Stimulated activated effector memory CD8-positive, alpha-beta T cell treated with anti-CD3 and anti-CD28 coated beads, Interleukin-12 subunit alpha, Interleukin-12 subunit beta, amount 100 ng/mL, for 72 hours (primary cell): ENCODE measurements at regions not wholly inside any gene's neighbourhood (a gene's known extent, or its start where the extent isn't known, plus 50 kb on each side); places are given as distances from the start of the nearest gene placed in this dataset.

Experiments used
- ATAC-seq: fragments of 150-1000 bp; cut with Tn5 transposase; 2 replicates; pipeline ENCODE4 v1.10.0; 2021
- DNase-seq, 2 donors: peaks; one replicate each; pipeline ENCODE4 v3.0.0; 2021 to 2022; ENCODE audit warnings: low spot score in 2 of 2
- H3K27ac Mint-ChIP-seq: one replicate; pipeline ENCODE4 v1.8.0; 2022; ENCODE audit warnings: mild to moderate bottlenecking, mixed read lengths
- H3K36me3 Mint-ChIP-seq: one replicate; pipeline ENCODE4 v1.8.0; 2022; ENCODE audit warnings: mild to moderate bottlenecking, mixed read lengths
- H3K4me1 Mint-ChIP-seq: one replicate; pipeline ENCODE4 v1.8.0; 2022; ENCODE audit warnings: mixed read lengths
- H3K4me3 Mint-ChIP-seq: one replicate; pipeline ENCODE4 v1.8.0; 2022; ENCODE audit warnings: mild to moderate bottlenecking, mixed read lengths
- H3K9me3 Mint-ChIP-seq: one replicate; pipeline ENCODE4 v1.8.0; 2022; ENCODE audit warnings: mixed read lengths

- no peaks in the 10 kb centered on the region for H3K9me3 Mint-ChIP-seq
- no peak for ATAC-seq
- no peaks in the 10 kb centered on the region for H3K36me3 Mint-ChIP-seq
- no peaks in the 10 kb centered on the region for H3K4me1 Mint-ChIP-seq
- no peak for DNase-seq
- no peak overlapping the region for H3K27ac Mint-ChIP-seq
- no peak overlapping the region for H3K4me3 Mint-ChIP-seq
These were observed 115.0 kb downstream of the UBE2U start for GRCh38 chr1:64318428-64318827.

DNA sequence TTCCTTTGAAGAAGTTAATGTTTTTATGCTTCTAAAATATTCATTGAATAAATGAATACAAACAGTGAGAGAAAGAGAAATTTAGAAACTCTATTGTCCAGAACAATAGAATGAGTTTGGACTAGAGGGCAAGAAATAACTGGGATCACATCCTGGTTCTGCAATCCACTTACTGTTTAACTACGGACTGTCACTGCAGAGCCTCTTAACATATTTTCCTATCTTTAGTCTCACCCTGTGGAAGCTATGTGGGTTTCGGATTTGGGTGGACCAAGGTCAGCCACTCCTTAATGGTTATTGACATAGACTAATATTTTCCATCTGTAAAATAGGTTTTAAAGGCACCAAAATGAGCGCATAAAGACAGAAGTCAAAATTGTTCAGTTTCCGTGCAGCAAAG is 116.6 kb downstream of the UBE2U start:
- Mint-ChIP-seq H3K4me1 (no peaks in the 10 kb centered on the region), H3K9me3 (no peaks in the 10 kb centered on the region), H3K36me3 (no peaks in the 10 kb centered on the region), H3K27ac (no peak overlapping the region), H3K4me3 (no peak overlapping the region)
- ATAC-seq, result no peak
- DNase-seq, result no peak

GRCh38 chr1:64320470-64320869 is 117.0 kb downstream of the UBE2U start:
- no peak for ATAC-seq
- DNase-seq, result no peak
- Mint-ChIP-seq H3K9me3 (no peaks in the 10 kb centered on the region), H3K4me1 (no peaks in the 10 kb centered on the region), H3K27ac (no peak overlapping the region), H3K4me3 (no peak overlapping the region), H3K36me3 (no peaks in the 10 kb centered on the region)

DNA sequence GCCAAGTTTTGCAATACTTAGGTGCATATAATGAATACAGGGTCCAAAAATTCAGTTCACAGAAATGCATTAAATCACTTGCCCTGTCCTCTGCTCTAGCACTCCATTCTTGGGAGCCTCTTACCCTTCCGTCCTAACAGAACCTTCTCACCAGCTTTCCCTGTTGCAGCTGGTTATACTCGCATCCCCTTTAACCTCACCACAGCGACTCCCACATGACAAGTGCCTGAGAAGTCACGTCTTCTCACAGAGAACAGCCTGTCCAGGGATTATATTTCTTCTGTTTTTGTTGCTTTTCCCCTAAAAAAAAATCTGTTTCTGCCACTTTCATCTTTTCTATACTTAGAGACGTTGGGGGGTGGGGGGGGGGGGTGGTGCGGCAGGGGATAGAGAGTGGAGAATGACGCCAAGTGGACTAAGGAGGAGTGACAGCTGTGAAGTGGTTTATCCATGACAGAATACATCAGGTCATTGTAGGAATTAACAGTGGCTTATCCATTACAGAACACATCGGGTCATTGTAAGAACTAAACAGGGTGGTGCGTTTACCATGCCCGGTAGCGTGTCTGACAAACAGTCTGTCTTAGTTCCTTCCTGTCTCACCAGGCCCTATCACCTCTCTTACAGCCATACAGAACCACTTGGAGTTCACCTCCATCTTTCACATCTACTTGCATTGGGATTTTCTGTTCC is 117.6 kb downstream of the UBE2U start:
- DNase-seq (no peak), ATAC-seq (no peak)
- no peak overlapping the region for H3K27ac Mint-ChIP-seq
- H3K9me3 Mint-ChIP-seq, result no peaks in the 10 kb centered on the region
- H3K4me1 Mint-ChIP-seq, result no peaks in the 10 kb centered on the region
- no peaks in the 10 kb centered on the region for H3K36me3 Mint-ChIP-seq
- no peak overlapping the region for H3K4me3 Mint-ChIP-seq

DNA sequence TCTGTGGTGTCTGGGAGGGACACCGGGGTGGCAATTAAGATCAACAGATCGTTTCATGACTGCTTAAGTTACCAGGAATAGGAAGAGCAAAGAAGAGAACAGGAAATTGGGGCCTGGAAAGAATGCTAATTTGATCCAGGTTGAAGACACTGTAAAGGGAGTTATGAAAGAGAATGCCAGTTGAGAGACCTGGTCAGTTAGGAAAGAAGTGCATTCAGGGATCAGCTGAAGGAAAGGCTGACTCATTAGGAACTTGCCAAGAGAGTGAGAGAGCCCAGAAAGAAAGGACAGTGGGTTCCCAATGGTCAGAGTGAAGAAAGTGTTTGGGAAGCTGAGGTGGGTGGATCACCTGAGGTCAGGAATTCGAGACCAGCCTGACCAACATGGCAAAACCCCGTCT is 119.6 kb downstream of the UBE2U start:
- no peak overlapping the region for H3K27ac Mint-ChIP-seq
- H3K4me3 Mint-ChIP-seq, result no peak overlapping the region
- no peaks in the 10 kb centered on the region for H3K9me3 Mint-ChIP-seq
- no peaks in the 10 kb centered on the region for H3K4me1 Mint-ChIP-seq
- DNase-seq (no peak), ATAC-seq (no peak)
- H3K36me3 Mint-ChIP-seq, result no peaks in the 10 kb centered on the region

- Mint-ChIP-seq H3K9me3 (no peaks in the 10 kb centered on the region), H3K36me3 (no peaks in the 10 kb centered on the region), H3K27ac (no peak overlapping the region), H3K4me3 (no peak overlapping the region), H3K4me1 (no peaks in the 10 kb centered on the region)
- DNase-seq (no peak), ATAC-seq (no peak)
These were observed 120.5 kb downstream of the UBE2U start for GRCh38 chr1:64323882-64324281.

DNA sequence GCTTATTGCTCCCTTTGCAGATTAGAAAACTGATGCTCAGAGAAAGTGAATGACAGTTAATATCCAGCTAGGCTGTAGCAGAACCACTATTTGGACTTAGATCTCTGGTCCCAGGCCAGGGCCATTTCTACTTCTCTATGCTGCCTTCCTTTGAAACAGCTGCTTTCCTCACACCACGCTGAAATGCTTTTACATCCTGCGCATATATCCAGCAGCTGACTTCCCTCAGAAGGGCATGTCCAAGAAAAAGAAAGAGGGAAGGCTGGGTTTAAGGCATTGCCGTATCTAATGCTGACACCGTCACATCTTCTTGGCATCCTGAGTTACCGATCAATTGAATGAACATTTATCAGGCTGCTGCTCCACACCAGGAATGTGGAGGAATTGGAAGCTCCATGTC is 122.4 kb downstream of the UBE2U start:
- ATAC-seq (no peak), DNase-seq (no peak)
- no peak overlapping the region for H3K4me3 Mint-ChIP-seq
- H3K9me3 Mint-ChIP-seq, result no peaks in the 10 kb centered on the region
- H3K27ac Mint-ChIP-seq, result no peak overlapping the region
- H3K36me3 Mint-ChIP-seq, result no peaks in the 10 kb centered on the region
- H3K4me1 Mint-ChIP-seq, result no peaks in the 10 kb centered on the region

DNA sequence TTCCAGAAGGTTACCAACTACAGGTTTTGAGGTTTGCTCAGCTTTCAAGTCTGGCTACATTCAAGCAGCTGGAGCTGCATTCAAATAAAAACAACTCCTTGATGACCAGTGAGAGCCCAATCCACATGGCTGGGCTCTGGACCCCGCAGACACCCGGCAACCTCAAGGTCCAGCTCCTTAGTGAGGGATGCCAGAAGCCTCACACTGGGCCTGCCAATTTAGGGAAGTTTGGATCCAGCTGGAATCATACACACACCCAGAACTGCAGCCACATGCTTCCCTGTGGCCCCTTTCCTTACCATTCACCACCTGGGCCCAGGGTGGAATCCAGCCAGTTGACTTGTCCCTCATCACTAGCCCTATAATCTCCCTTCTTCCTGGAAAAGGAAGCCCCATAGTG is 123.7 kb downstream of the UBE2U start:
- Mint-ChIP-seq H3K4me1 (no peaks in the 10 kb centered on the region), H3K36me3 (no peaks in the 10 kb centered on the region), H3K27ac (no peak overlapping the region), H3K4me3 (no peak overlapping the region), H3K9me3 (no peaks in the 10 kb centered on the region)
- no peak for ATAC-seq
- DNase-seq, result no peak

DNA sequence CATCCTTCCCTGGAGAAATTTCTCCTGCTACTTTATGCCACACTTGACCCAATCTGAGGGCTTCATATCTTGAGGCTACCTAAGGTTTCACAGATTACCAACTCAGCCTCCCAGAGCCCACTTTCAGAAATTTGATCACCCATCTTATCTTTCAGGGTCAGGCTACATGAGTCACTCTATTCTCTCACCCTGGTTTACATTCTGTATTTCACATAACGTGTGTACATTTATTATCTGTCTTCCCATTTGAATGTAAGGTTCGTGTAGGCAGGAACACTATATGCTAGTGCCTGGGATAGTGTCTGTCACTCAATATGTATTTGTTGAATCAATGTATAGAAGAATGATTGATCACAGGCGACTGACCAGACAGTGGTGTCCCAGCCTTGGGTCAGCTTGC is 124.8 kb downstream of the UBE2U start:
- Mint-ChIP-seq H3K4me1 (no peaks in the 10 kb centered on the region), H3K9me3 (no peaks in the 10 kb centered on the region), H3K27ac (no peak overlapping the region), H3K36me3 (no peaks in the 10 kb centered on the region), H3K4me3 (no peak overlapping the region)
- ATAC-seq, result no peak
- DNase-seq, result no peak

GRCh38 chr1:64330839-64331238 is 127.4 kb downstream of the UBE2U start:
- ATAC-seq, result no peak
- no peaks in the 10 kb centered on the region for H3K36me3 Mint-ChIP-seq
- no peak for DNase-seq
- H3K4me3 Mint-ChIP-seq, result no peak overlapping the region
- H3K9me3 Mint-ChIP-seq, result no peaks in the 10 kb centered on the region
- no peaks in the 10 kb centered on the region for H3K4me1 Mint-ChIP-seq
- H3K27ac Mint-ChIP-seq, result no peak overlapping the region

GRCh38 chr1:64335636-64336035 is 132.2 kb downstream of the UBE2U start:
- no peak for DNase-seq
- Mint-ChIP-seq H3K27ac (no peak overlapping the region), H3K4me1 (no peaks in the 10 kb centered on the region), H3K9me3 (peaks cover 3% of the 10 kb centered on the region), H3K36me3 (no peaks in the 10 kb centered on the region), H3K4me3 (no peak overlapping the region)
- no peak for ATAC-seq

- no peaks in the 10 kb centered on the region for H3K4me1 Mint-ChIP-seq
- no peak for DNase-seq
- no peaks in the 10 kb centered on the region for H3K36me3 Mint-ChIP-seq
- H3K27ac Mint-ChIP-seq, result no peak overlapping the region
- no peak overlapping the region for H3K4me3 Mint-ChIP-seq
- peaks cover 3% of the 10 kb centered on the region for H3K9me3 Mint-ChIP-seq
- ATAC-seq, result no peak
These were observed 132.5 kb upstream of the CACHD1 start for GRCh38 chr1:64337475-64337874.

DNA sequence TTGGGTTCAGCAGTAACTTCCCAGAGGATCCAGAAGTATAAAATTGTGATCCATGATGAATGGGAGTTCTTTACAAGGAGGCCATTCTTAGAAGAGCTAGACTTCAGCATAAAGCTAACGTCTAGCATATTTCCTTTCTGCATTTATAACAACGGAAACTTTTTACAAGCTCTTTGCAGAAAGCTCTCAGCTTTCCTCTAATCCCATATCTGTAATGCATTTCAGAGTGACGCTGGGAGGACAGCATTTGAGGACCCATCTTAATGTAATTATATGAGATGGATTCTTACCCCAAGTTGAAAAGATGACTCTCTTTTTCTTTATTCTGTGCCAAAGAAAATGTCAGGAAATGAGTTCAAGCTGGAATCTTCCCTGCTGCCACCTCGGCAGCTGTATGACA is 132.0 kb upstream of the CACHD1 start:
- peaks cover 3% of the 10 kb centered on the region for H3K9me3 Mint-ChIP-seq
- H3K36me3 Mint-ChIP-seq, result no peaks in the 10 kb centered on the region
- no peak for ATAC-seq
- H3K27ac Mint-ChIP-seq, result no peak overlapping the region
- H3K4me3 Mint-ChIP-seq, result no peak overlapping the region
- no peaks in the 10 kb centered on the region for H3K4me1 Mint-ChIP-seq
- no peak for DNase-seq

- no peak overlapping the region for H3K4me3 Mint-ChIP-seq
- no peaks in the 10 kb centered on the region for H3K4me1 Mint-ChIP-seq
- ATAC-seq, result no peak
These were observed 129.6 kb upstream of the CACHD1 start for GRCh38 chr1:64340361-64340760.

GRCh38 chr1:64343105-64343822 is 126.7 kb upstream of the CACHD1 start:
- DNase-seq, result no peak
- H3K4me3 Mint-ChIP-seq, result no peak overlapping the region

More at GRCh38 chr1:64340361-64340760, 129.6 kb upstream of the CACHD1 start:
- H3K9me3 Mint-ChIP-seq, result peaks cover 3% of the 10 kb centered on the region
- H3K36me3 Mint-ChIP-seq, result no peaks in the 10 kb centered on the region
- DNase-seq, result no peak
- H3K27ac Mint-ChIP-seq, result no peak overlapping the region

DNA sequence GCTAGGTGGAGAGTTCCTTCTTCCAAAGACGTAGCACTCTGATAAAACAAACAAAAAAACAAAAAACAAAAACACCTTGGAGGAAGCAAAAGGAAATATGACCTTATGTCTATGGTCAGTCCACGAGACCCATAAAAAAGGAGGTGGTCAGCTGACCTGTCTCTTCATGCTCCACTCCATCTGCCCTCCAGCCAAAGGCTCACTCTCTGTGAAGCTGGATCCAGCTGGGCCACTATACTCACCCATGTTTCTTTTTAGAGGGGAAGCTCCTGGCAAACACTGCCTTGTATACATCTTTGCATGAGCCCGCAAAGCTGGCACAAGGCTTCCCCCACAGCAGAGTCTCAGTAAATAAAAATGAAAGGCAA is 126.1 kb upstream of the CACHD1 start:
- H3K36me3 Mint-ChIP-seq, result no peaks in the 10 kb centered on the region
- no peak overlapping the region for H3K27ac Mint-ChIP-seq
- no peaks in the 10 kb centered on the region for H3K4me1 Mint-ChIP-seq
- peaks cover 3% of the 10 kb centered on the region for H3K9me3 Mint-ChIP-seq
- ATAC-seq (no peak), DNase-seq (no peak)
- no peak overlapping the region for H3K4me3 Mint-ChIP-seq

More at GRCh38 chr1:64343105-64343822, 126.7 kb upstream of the CACHD1 start:
- Mint-ChIP-seq H3K27ac (no peak overlapping the region), H3K4me1 (no peaks in the 10 kb centered on the region), H3K36me3 (no peaks in the 10 kb centered on the region), H3K9me3 (peaks cover 3% of the 10 kb centered on the region)
- no peak for ATAC-seq
